Transverse colon (tissue), 4 donors: ENCODE measurements at regions not wholly inside any gene's neighbourhood (a gene's known extent, or its start where the extent isn't known, plus 50 kb on each side); places are given as distances from the start of the nearest gene placed in this dataset.

Source experiments
- POLR2A ChIP-seq: fragments of 450-650 bp; IDR thresholded peaks from one replicate; pipeline ENCODE4 v1.6.1; 2016; ENCODE audit warnings: antibody characterized with exemption, mild to moderate bottlenecking, moderate library complexity
- POLR2AphosphoS5 ChIP-seq, 3 donors: sonication (generic); formaldehyde crosslinking; IDR thresholded peaks; one replicate each; pipeline ENCODE4 v1.6.1; 2016; ENCODE audit warnings: antibody characterized with exemption in 3 of 3
- TF ChIP-seq, protein P1 (sequence below), 5 experiments: fragments of 200-600 bp in 3 of 5; fragments of 450-650 bp in 2 of 5; sonication (generic) in 3 of 5; IDR thresholded peaks; 1 replicate in 2 of 5; 2 replicates in 3 of 5; pipeline ENCODE4 v1.5.1; 2016 to 2017; ENCODE audit warnings: antibody characterized with exemption in 5 of 5, inconsistent platforms in 3 of 5, mild to moderate bottlenecking in 2 of 5, moderate library complexity in 1 of 5

DNA sequence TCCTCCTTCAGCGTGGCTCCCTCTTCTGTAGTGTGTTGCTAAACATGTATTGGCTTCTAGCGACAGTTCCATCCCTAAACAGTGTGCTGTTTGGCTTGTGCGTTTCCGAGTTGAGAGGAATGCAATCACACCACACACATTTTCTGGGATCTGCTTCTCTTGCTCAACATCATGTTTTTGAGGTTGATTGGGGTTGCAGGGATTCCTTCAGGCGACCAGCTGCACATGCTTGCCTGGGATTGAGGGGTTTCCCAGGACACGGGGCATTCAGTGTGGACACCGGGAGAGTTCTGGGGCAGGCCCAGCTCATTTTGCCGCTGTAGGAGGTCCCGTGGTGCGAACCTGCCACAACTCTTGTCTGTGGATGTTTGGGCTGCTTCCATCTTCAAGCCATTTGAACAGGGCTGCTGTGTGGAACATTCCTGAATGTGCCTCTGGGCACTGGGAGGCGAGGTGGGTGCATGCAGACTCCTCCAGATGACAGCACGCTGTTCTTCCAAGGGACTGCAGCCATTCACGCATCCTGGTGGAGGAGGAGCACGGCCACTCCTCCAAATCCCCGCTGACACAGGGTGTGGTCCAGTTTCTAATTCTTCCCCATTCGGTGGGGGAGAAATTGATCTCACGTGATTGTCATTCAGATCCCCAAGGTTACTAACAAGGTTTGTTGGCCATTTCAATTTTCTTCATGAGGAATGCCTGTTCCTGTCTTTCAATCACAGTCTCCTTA lies 82.8 kb downstream of the PLXNA1 start:
- TF ChIP-seq, protein P1, sequence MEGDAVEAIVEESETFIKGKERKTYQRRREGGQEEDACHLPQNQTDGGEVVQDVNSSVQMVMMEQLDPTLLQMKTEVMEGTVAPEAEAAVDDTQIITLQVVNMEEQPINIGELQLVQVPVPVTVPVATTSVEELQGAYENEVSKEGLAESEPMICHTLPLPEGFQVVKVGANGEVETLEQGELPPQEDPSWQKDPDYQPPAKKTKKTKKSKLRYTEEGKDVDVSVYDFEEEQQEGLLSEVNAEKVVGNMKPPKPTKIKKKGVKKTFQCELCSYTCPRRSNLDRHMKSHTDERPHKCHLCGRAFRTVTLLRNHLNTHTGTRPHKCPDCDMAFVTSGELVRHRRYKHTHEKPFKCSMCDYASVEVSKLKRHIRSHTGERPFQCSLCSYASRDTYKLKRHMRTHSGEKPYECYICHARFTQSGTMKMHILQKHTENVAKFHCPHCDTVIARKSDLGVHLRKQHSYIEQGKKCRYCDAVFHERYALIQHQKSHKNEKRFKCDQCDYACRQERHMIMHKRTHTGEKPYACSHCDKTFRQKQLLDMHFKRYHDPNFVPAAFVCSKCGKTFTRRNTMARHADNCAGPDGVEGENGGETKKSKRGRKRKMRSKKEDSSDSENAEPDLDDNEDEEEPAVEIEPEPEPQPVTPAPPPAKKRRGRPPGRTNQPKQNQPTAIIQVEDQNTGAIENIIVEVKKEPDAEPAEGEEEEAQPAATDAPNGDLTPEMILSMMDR (IDR thresholded peaks at IDR 0.05): no peak
- no peak for TF ChIP-seq POLR2A
- TF ChIP-seq POLR2AphosphoS5 (IDR thresholded peaks at IDR 0.05): no peak
